WTC11 (cell line): ENCODE measurements at regions not wholly inside any gene's neighbourhood (a gene's known extent, or its start where the extent isn't known, plus 50 kb on each side); places are given as distances from the start of the nearest gene placed in this dataset.

Experiments used
- ATAC-seq: fragments of 200-7000 bp; cut with Tn5 transposase; 2 replicates; pipeline ENCODE4 v1.10.0; 2021; ENCODE audit warnings: mild to moderate bottlenecking, moderate library complexity
- CTCF ChIA-PET: fragments of 300-600 bp; sonication (Branson Sonifier 250); formaldehyde crosslinking; loops from one replicate; lab custom pipeline; 2021; ENCODE audit warnings: antibody characterized with exemption; lab: Charles Lee
- POLR2A ChIA-PET: fragments of 350-600 bp; sonication (Branson Sonifier 250); formaldehyde crosslinking; loops from one replicate; lab custom pipeline; 2021; ENCODE audit warnings: antibody characterized with exemption; lab: Charles Lee
- DNase-seq: peaks from one replicate; pipeline ENCODE4 v3.0.0; 2021; ENCODE audit warnings: low spot score
- H3K27ac Mint-ChIP-seq: 2 replicates; pipeline ENCODE4 v1.8.0; 2021; ENCODE audit warnings: mixed read lengths
- H3K27me3 Mint-ChIP-seq: 2 replicates; pipeline ENCODE4 v1.8.0; 2021; ENCODE audit warnings: low read depth, mild to moderate bottlenecking, moderate library complexity, mixed read lengths
- H3K36me3 Mint-ChIP-seq: 2 replicates; pipeline ENCODE4 v1.8.0; 2021; ENCODE audit warnings: mixed read lengths
- H3K4me1 Mint-ChIP-seq: 2 replicates; pipeline ENCODE4 v1.8.0; 2022; ENCODE audit warnings: mixed read lengths
- H3K4me3 Mint-ChIP-seq: 2 replicates; pipeline ENCODE4 v1.8.0; 2021; ENCODE audit warnings: mild to moderate bottlenecking, moderate library complexity, mixed read lengths
- H3K9me3 Mint-ChIP-seq: 2 replicates; pipeline ENCODE4 v1.8.0; 2021; ENCODE audit warnings: mixed read lengths
- AFF4 ChIP-seq: sonication (generic); formaldehyde crosslinking; IDR thresholded peaks from 2 replicates; pipeline ENCODE4 v1.8.1; 2023; ENCODE audit warnings: mild to moderate bottlenecking, missing genetic modification reagents, borderline replicate concordance
- AR ChIP-seq: fragments of 250-450 bp; sonication (Bioruptor Pico); IDR thresholded peaks from 2 replicates; pipeline ENCODE4 v1.9.0; 2021; ENCODE audit warnings: mild to moderate bottlenecking
- CREM ChIP-seq: sonication (generic); formaldehyde crosslinking; IDR thresholded peaks from 2 replicates; pipeline ENCODE4 v1.8.1; 2022; ENCODE audit warnings: mild to moderate bottlenecking, missing genetic modification reagents, moderate library complexity
- ERG ChIP-seq: fragments of 250-450 bp; sonication (Bioruptor Pico); IDR thresholded peaks from 2 replicates; pipeline ENCODE4 v1.8.0; 2021; ENCODE audit warnings: mild to moderate bottlenecking
- GABPB1 ChIP-seq: sonication (generic); formaldehyde crosslinking; IDR thresholded peaks from 2 replicates; pipeline ENCODE4 v1.8.1; 2023; ENCODE audit warnings: mild to moderate bottlenecking, missing genetic modification reagents
- HMGA2 ChIP-seq: fragments of 250-450 bp; sonication (Bioruptor Pico); IDR thresholded peaks from 2 replicates; pipeline ENCODE4 v1.4.0; 2021; ENCODE audit warnings: mild to moderate bottlenecking, moderate library complexity
- KAT7 ChIP-seq: sonication (generic); formaldehyde crosslinking; IDR thresholded peaks from 2 replicates; pipeline ENCODE4 v1.8.1; 2023; ENCODE audit warnings: missing genetic modification reagents, mild to moderate bottlenecking, borderline replicate concordance
- MLX ChIP-seq: sonication (generic); formaldehyde crosslinking; IDR thresholded peaks from 2 replicates; pipeline ENCODE4 v1.8.1; 2023; ENCODE audit warnings: mild to moderate bottlenecking, missing genetic modification reagents, moderate library complexity
- MXD4 ChIP-seq: fragments of 250-450 bp; sonication (Bioruptor Pico); IDR thresholded peaks from 2 replicates; pipeline ENCODE4 v1.8.0; 2021; ENCODE audit warnings: mild to moderate bottlenecking, moderate library complexity, borderline replicate concordance
- NFYB ChIP-seq: sonication (generic); formaldehyde crosslinking; conservative IDR thresholded peaks from 2 replicates; pipeline ENCODE4 v1.8.0; 2022; ENCODE audit warnings: low read depth, missing genetic modification reagents
- SOX15 ChIP-seq: fragments of 250-450 bp; sonication (Bioruptor Pico); IDR thresholded peaks from 2 replicates; pipeline ENCODE4 v1.9.0; 2021; ENCODE audit warnings: mild to moderate bottlenecking
- ZNF219 ChIP-seq: sonication (generic); formaldehyde crosslinking; IDR thresholded peaks from 2 replicates; pipeline ENCODE4 v1.8.0; 2023; ENCODE audit warnings: missing genetic modification reagents, mild to moderate bottlenecking, borderline replicate concordance
- ZNF532 ChIP-seq: fragments of 250-450 bp; sonication (Bioruptor Pico); IDR thresholded peaks from 2 replicates; pipeline ENCODE4 v1.9.0; 2021; ENCODE audit warnings: mild to moderate bottlenecking, borderline replicate concordance
- TF ChIP-seq, protein P1 (sequence below): sonication (generic); formaldehyde crosslinking; IDR thresholded peaks from 2 replicates; pipeline ENCODE4 v1.8.1; 2022; ENCODE audit warnings: mild to moderate bottlenecking, missing genetic modification reagents, moderate library complexity, borderline replicate concordance

- peaks cover 19% of the 10 kb centered on the region for H3K4me1 Mint-ChIP-seq
- H3K9me3 Mint-ChIP-seq, result peaks cover 47% of the 10 kb centered on the region
- no peak overlapping the region for H3K4me3 Mint-ChIP-seq
- H3K27me3 Mint-ChIP-seq, result peaks cover 5% of the 10 kb centered on the region; the same call in 1 of the 2 replicates
- ChIA-PET CTCF (interaction anchor here (0.5 to 1.6 kb wide), 7 partner anchors 11 to 307 kb away, joined by 3 to 4 read pairs (median 3); no protein-coding TSS in a partner anchor), POLR2A (no interaction called here)
- TF ChIP-seq MXD4 (no peak), GABPB1 (CRISPR knock-in tag) (no peak), KAT7 (CRISPR knock-in tag) (no peak), SOX15 (CRISPR knock-in tag) (no peak), ZNF532 (no peak), AR (CRISPR knock-in tag) (no peak), HMGA2 (CRISPR knock-in tag) (no peak), MLX (no peak), NFYB (CRISPR knock-in tag) (no peak), ERG (no peak), ZNF219 (CRISPR knock-in tag) (no peak), CREM (no peak), AFF4 (CRISPR knock-in tag) (no peak)
- TF ChIP-seq, protein P1, sequence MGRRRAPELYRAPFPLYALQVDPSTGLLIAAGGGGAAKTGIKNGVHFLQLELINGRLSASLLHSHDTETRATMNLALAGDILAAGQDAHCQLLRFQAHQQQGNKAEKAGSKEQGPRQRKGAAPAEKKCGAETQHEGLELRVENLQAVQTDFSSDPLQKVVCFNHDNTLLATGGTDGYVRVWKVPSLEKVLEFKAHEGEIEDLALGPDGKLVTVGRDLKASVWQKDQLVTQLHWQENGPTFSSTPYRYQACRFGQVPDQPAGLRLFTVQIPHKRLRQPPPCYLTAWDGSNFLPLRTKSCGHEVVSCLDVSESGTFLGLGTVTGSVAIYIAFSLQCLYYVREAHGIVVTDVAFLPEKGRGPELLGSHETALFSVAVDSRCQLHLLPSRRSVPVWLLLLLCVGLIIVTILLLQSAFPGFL (CRISPR knock-in tag), result no peak
- peaks cover 42% of the 10 kb centered on the region for H3K36me3 Mint-ChIP-seq
- ATAC-seq (no peak), DNase-seq (no peak)
- H3K27ac Mint-ChIP-seq, result no peak overlapping the region
Observed at GRCh38 chr6:169019111-169019510, 234.5 kb downstream of the THBS2 start.
